Colonic mucosa (tissue), 4 donors: ENCODE measurements at regions not wholly inside any gene's neighbourhood (a gene's known extent, or its start where the extent isn't known, plus 50 kb on each side); places are given as distances from the start of the nearest gene placed in this dataset.

Experiments
- DNase-seq: peaks from one replicate; pipeline ENCODE4 v3.0.0-alpha.2; 2020
- H3K27ac ChIP-seq: fragments of 200-600 bp; one replicate; pipeline ENCODE4 v1.8.0; 2021
- H3K27me3 ChIP-seq: fragments of 200-600 bp; one replicate; pipeline ENCODE4 v1.8.0; 2021
- H3K36me3 ChIP-seq: fragments of 200-600 bp; one replicate; pipeline ENCODE4 v1.8.0; 2021
- H3K4me1 ChIP-seq: fragments of 200-600 bp; one replicate; pipeline ENCODE4 v1.8.0; 2021; ENCODE audit warnings: mild to moderate bottlenecking
- H3K4me3 ChIP-seq: fragments of 200-600 bp; one replicate; pipeline ENCODE4 v1.8.0; 2021
- H3K9ac ChIP-seq, 2 donors: one replicate each; pipeline ENCODE4 v1.7.0; 2013; ENCODE audit warnings: control low read depth in 2 of 2, low read depth in 2 of 2, low read length in 2 of 2
- H3K9me3 ChIP-seq: fragments of 200-600 bp; one replicate; pipeline ENCODE4 v1.8.0; 2021
- CTCF ChIP-seq: fragments of 200-600 bp; IDR thresholded peaks from one replicate; pipeline ENCODE4 v1.8.0; 2022; ENCODE audit warnings: antibody characterized with exemption, mild to moderate bottlenecking
- intact Hi-C: fragments of 100-400 bp; cut with DNase I; formaldehyde crosslinking; loops from one replicate; pipeline ENCODE4 v1.14.1; 2022
- donor health status: healthy.
- donor health status: DM: no; HTN: no; CAD: no.
- donor health status: DM: no; HTN: no; CAD: no.

- no peak overlapping the region for H3K27ac ChIP-seq
- H3K4me1 ChIP-seq: no peaks in the 10 kb centered on the region
- no peaks in the 10 kb centered on the region for H3K36me3 ChIP-seq
- no peaks in the 10 kb centered on the region for H3K27me3 ChIP-seq
- H3K9me3 ChIP-seq: no peaks in the 10 kb centered on the region
- intact Hi-C loops: no loop called here
- no peak overlapping the region for H3K9ac ChIP-seq
- no peak overlapping the region for H3K4me3 ChIP-seq
- DNase-seq: no peak
- no peak for TF ChIP-seq CTCF
Observed at GRCh38 chr10:60669501-60669900, 108.8 kb upstream of the CDK1 start.

GRCh38 chr10:60666221-60666620 lies 112.1 kb upstream of the CDK1 start:
- Histone ChIP-seq H3K27me3 (no peaks in the 10 kb centered on the region), H3K36me3 (no peaks in the 10 kb centered on the region), H3K4me1 (no peaks in the 10 kb centered on the region), H3K9me3 (no peaks in the 10 kb centered on the region), H3K27ac (no peak overlapping the region), H3K4me3 (no peak overlapping the region), H3K9ac (no peak overlapping the region)
- DNase-seq: no peak
- no peak for TF ChIP-seq CTCF
- intact Hi-C loops: no loop called here

- no peak overlapping the region for H3K4me3 ChIP-seq
- H3K9me3 ChIP-seq: no peaks in the 10 kb centered on the region
- TF ChIP-seq CTCF: no peak
- no peaks in the 10 kb centered on the region for H3K27me3 ChIP-seq
- H3K9ac ChIP-seq: no peak overlapping the region
- intact Hi-C loops: no loop called here
- no peaks in the 10 kb centered on the region for H3K4me1 ChIP-seq
- no peak for DNase-seq
- no peak overlapping the region for H3K27ac ChIP-seq
- no peaks in the 10 kb centered on the region for H3K36me3 ChIP-seq
Observed at GRCh38 chr10:60664859-60665258, 113.4 kb upstream of the CDK1 start.

- no peak overlapping the region for H3K9ac ChIP-seq
- no peaks in the 10 kb centered on the region for H3K27me3 ChIP-seq
- TF ChIP-seq CTCF: no peak
- H3K4me3 ChIP-seq: no peak overlapping the region
- H3K9me3 ChIP-seq: no peaks in the 10 kb centered on the region
- no peaks in the 10 kb centered on the region for H3K36me3 ChIP-seq
- H3K27ac ChIP-seq: no peak overlapping the region
- DNase-seq: no peak
- intact Hi-C loops: no loop called here
- no peaks in the 10 kb centered on the region for H3K4me1 ChIP-seq
Observed at GRCh38 chr10:60663850-60664249, 114.4 kb upstream of the CDK1 start.

GRCh38 chr10:60662917-60663614 lies 115.2 kb upstream of the CDK1 start:
- Histone ChIP-seq H3K4me3 (no peak overlapping the region), H3K9me3 (no peaks in the 10 kb centered on the region), H3K27me3 (no peaks in the 10 kb centered on the region), H3K9ac (no peak overlapping the region), H3K4me1 (no peaks in the 10 kb centered on the region), H3K27ac (no peak overlapping the region), H3K36me3 (no peaks in the 10 kb centered on the region)
- TF ChIP-seq CTCF: no peak
- no peak for DNase-seq
- intact Hi-C loops: no loop called here
